ENCODE measurements at regions not wholly inside any gene's neighbourhood (a gene's known extent, or its start where the extent isn't known, plus 50 kb on each side); places are given as distances from the start of the nearest gene placed in this dataset.

- TF ChIP-seq CTCF (IDR thresholded peaks at IDR 0.05): no peak
- TF ChIP-seq POLR2A (IDR thresholded peaks at IDR 0.05): no peak
Observed at GRCh38 chr4:157674699-157675098, 454.2 kb downstream of the GRIA2 start.

Measured in tibial nerve (tissue), 3 donors.